HG03342 (cell line): ENCODE measurements at regions not wholly inside any gene's neighbourhood (a gene's known extent, or its start where the extent isn't known, plus 50 kb on each side); places are given as distances from the start of the nearest gene placed in this dataset.
"Not testable (repeated sequence)": the region's sequence is repeated elsewhere in the genome, so short reads cannot be mapped to it uniquely, and the experiment has no call there.

Source experiments
- ATAC-seq: cut with Tn5 transposase; IDR thresholded peaks from one replicate; pipeline ENCODE4 v1.9.1; 2021; ENCODE audit warnings: mild to moderate bottlenecking, moderate library complexity; ENCODE audit not compliant: unreplicated experiment

DNA sequence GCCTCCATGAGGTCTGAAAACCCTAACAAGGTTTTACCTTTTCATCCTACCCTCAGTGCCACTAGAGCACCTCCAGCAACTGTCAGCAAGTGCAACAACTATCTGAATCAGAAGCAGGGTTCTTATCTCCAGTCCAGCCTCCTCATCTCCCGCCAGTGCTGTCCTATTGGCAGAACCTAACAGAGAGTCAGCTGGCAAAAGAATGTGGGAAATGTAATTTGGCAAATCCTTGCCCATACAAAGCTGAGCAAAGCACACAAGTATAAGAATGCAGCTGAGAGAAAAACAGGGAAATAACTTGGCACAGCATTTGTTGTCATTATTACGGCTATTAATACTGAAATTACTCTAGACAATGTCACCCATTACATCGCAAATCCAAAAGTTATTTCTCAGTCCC lies 124.2 kb downstream of the ATP6V1G3 start:
- no peak for ATAC-seq

DNA sequence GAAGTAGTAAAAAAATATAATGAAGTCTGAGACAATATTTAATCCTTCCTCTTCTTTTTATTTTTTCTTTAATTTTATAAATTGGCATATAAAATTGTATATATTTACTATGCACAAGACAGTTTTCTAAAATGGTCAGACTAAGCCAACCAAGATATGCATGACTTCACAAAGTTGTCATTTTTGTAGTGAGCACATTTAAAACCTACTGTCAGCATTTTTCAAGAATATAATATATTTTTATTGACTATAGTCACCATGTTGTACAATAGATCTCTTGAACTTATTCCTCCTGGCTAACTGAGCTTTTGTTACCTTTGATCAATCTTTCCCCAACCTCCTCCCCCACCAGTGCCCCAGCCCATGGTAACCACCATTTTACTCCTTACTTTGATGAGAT lies 129.2 kb downstream of the ATP6V1G3 start:
- no peak for ATAC-seq

DNA sequence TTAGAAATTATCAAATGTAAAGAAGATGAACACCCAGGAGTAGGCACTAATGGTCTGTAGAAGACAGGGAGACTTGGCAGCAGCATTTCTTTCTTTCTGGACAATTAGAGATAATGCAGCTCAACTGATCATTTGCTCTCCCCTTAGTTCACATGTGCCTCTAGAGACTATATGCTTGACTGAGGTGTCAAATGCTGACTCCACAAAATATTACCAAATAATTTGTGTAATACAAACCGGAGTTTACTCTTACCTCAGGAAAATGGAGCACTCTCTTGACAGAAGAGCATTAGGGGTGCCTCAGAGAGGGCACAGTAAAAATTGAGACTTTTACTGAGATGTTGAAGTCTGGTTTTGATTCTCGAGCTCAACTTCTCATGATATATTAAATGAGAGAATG lies 131.8 kb downstream of the ATP6V1G3 start:
- no peak for ATAC-seq

DNA sequence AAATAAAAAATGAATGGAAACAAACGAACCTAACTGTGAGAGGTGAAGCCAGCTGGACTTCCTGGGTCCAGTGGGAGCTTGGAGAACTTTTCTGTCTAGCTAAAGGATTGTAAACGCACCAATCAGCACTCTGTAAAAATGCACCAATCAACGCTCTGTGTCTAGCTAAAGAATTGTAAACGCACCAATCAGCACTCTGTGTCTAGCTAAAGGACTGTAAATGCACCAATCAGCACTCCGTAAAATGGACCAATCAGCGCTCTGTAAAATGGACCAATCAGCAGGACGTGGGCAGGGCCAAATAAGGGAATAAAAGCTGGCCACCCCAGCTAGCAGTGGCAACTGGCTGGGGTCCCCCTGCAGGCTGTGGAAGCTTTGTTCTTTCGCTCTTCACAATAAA lies 135.8 kb downstream of the ATP6V1G3 start:
- not testable (repeated sequence) for ATAC-seq

DNA sequence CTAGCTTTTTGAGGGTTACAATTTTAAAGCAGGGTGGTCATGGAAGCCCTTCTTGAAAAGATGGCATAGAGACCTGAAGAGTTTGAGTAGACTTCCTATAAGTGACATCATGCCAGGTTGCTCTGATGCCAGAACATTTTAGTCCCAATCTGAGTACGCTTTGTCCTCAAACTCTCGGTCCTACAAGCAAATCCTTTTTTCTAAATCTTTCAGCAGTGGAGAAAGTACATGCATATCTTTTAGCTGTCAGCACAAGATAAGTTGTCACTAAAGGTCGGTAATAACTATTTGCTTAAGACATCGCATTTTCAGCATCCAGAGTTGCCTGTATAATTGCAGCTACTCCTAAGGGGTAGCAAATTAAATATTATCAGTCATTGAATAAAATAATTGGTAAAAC lies 140.4 kb downstream of the ATP6V1G3 start:
- ATAC-seq: no peak

DNA sequence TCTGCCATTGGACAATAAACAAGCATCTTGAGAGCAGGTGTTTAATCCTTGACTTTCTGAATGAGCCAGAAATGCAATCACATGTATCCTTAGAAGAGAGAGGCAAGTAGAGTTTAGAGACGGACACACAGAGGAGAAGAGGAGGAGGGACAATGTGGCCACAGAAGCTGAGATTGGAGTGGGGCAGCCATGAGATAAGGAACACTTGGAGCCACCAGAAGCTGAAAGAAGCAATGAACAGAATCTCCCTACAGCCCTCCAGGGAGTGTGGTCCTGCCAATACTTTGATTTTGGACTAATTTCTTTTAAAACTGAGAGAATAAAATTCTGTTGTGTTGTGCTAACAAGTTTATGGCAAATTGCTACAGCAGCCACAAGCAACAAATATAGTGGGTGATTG lies 141.0 kb downstream of the ATP6V1G3 start:
- no peak for ATAC-seq

DNA sequence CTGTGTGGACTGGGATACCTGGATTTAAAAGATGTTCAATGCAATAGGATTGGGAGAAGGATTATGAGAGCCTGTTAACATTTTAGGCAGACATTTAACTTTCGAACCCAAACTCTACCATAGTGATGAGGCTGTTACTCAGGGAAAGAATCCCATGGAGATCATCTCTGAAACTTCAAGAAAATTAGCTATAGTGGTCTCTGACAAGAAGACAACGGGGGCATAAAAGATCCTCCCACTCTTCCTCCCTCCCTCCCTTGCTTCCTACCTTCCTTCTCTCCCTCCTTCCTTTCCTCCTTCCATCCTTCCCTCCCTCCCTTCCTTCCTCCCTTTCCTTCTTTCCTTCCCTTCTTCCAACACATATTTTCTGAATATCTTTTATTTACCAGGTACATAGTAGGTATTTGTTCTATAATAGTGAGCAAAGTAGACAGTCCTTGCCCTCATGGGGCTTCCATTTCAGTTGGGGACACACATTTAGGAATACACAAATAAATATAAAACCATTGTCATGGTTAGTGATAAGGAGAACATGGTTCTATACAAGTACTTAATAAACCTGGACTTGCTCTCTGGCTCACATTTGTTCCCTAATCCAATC lies 143.2 kb downstream of the ATP6V1G3 start:
- ATAC-seq: no peak

DNA sequence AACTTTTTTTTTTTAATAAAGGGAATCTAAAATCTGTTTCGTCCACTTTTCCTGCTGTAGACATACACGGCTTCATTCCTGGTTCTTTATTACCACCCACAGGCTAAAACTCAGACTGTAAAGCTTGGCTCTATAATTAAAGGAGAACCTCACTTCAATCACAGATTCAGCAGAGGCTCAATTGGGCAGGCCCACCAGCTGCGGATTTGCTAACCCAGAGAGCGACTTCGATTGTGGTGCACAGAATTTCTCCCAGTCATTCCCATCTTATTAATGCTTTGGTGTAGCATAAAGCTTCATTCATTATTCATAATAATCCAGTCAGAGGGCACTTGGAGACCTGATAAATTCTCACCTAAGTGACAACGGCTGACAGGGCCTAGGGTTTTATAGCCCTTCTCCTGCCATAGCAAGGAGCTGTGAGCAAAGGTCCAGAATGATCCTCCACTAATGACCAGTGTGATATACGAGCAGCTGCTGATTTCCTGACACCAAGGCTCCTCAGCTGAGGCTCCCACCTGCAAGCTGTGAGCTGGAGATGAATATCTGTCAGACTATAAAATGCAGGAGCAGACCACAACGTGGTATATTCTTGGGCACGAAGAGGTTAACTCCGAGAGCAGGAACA lies 149.0 kb downstream of the ATP6V1G3 start:
- ATAC-seq: no peak

DNA sequence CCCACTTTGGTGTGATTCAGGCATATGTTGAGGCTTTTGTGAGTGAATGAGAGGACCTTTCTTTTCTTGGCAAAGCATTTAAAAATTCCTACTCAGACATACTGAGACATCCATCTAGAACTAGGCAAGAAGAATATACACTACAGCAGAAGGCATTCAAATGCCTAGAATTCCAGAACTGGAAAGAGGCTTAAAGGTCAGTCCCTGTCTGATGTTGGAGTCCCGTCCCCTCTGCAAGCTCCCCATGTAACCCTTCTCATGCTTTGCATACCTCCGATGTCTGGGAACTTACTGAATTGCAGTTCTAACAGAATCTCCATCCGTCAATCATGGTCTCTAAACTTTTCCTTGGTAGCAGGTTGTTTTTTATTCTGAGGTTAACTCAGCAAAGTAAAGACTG lies 152.9 kb downstream of the ATP6V1G3 start:
- ATAC-seq: no peak

DNA sequence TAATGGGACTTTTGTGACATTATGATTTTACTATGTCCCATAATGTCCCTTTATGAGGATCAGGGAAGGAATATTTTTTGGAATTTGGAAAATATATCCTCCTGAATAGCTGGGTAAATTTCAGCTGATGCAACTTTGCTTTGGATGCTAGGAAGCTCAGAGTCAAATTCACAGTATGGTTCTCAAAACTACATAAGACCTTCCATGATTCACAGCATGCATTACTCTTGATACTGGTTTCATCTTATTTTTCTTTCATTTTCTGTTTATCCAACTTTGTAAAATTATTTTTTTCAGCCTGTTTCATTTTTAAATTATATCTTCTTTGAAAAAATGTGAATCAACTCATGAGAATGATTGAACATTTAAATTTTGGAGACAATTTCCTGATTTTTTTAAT lies 160.2 kb downstream of the ATP6V1G3 start:
- ATAC-seq: no peak

DNA sequence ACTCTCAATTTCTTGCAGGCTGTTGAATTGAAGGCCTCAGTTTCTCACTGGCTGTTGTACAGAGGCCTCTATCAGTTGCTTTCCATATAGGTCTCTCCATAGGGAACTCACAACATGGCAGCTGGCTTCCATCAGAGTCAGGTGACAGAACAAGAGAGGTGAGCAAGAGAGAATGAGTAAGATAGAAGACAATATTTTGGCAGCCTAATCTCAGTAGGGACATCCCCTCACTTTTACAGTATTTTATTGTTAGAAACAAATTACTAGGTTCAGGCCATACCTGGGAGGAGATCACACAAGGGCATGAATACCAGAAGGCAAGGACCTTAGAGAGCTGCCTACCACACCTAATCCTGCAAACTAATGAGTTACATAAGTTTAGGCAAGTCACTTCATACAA lies 162.8 kb downstream of the ATP6V1G3 start:
- ATAC-seq: no peak

DNA sequence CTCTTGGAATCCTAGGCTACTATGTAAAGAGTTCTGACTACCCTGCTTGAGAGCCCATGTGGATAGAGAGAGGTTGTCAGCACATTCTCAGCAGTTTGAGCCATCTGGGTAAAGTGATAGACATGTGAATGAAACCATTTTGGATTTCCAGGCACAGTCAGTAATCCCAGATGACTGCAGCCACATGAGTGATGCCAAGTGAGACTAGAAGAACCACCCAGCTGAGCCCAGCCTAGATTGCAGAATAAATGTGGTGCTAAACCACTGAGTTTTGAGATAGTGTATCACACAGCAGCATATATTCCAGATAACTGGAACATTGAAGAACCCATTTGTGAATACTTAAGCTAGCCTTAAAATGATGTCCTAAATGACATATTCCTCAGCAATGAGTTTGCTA lies 166.2 kb downstream of the ATP6V1G3 start:
- no peak for ATAC-seq

DNA sequence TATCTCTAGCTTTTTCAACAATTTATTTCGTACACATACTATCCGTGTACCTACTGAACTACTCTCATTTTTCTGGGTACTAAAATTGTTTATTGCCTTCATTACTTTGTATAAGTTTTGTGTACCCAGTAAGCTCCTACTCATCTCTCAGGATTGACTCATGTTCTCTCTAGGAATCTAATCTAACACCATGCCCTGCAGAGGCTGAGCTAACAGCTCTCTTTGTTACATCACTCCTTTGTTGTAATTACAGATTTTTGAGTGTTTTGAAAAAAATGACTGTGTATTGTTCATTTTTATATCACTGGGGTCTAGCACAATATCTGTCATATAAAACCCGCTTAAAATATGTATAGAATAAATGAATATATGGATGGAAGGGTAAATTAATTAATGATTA lies 167.1 kb downstream of the ATP6V1G3 start:
- ATAC-seq: no peak
